ENCODE measurements at regions not wholly inside any gene's neighbourhood (a gene's known extent, or its start where the extent isn't known, plus 50 kb on each side); places are given as distances from the start of the nearest gene placed in this dataset.

DNA sequence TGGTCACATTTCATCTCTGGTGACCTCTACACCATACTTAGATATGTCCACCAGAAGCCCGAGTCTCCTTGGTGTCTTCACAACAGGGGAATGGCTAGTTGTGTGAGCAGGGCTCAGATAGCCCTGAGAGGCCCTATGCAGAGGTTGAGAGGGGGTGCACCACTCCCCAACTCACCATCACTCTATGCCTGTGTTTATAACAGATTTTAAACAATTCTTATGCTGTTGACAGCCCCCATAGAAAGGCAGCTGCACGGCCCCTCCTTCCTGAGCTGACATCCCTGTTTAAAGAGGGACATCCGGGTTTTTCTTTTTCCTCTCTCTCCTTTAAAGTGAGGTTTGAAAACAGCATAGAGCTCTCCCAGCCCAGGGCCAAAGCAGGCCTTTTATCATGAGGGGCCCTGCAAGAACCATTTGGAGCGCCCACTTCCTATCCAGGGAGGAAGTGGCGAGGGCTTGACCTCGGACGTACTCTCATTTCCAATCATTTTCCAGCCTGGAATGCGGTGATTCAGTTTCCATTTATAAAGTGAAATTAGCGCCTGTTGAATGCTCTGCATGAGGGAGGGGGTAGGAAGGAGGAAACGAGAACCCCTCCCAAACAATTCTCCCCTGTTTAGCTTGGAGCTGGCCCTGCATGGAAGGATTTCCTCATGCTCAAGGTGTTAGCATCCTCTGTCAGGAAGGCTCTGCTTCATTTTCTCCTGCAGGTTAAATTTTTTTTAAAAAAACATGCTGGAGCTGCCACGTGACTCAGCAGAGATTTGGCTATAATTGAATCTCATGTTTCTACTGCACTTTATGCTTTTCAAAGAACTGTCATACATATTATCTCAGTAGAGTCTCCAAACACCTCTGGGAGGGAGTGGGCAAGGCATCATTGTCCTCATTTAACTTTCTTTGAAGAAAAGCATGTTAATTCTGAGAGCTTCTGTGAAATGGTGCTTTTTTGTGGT is 117.5 kb downstream of the DDX1 start:
- Histone ChIP-seq H3K36me3 (no peaks in the 10 kb centered on the region), H3K27me3 (no peaks in the 10 kb centered on the region), H3K9me3 (no peaks in the 10 kb centered on the region), H3K4me1 (no peaks in the 10 kb centered on the region), H3K4me3 (no peak overlapping the region), H3K27ac (no peak overlapping the region)
- DNase-seq = no peak
- no peak for TF ChIP-seq POLR2A (IDR thresholded peaks at IDR 0.05)
- TF ChIP-seq, protein P1, sequence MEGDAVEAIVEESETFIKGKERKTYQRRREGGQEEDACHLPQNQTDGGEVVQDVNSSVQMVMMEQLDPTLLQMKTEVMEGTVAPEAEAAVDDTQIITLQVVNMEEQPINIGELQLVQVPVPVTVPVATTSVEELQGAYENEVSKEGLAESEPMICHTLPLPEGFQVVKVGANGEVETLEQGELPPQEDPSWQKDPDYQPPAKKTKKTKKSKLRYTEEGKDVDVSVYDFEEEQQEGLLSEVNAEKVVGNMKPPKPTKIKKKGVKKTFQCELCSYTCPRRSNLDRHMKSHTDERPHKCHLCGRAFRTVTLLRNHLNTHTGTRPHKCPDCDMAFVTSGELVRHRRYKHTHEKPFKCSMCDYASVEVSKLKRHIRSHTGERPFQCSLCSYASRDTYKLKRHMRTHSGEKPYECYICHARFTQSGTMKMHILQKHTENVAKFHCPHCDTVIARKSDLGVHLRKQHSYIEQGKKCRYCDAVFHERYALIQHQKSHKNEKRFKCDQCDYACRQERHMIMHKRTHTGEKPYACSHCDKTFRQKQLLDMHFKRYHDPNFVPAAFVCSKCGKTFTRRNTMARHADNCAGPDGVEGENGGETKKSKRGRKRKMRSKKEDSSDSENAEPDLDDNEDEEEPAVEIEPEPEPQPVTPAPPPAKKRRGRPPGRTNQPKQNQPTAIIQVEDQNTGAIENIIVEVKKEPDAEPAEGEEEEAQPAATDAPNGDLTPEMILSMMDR (IDR thresholded peaks at IDR 0.05) = no peak
- 61% methylated on average over 8 of the region's 11 CpGs for WGBS (ENCODE audit: insufficient coverage, low coverage, low lambda C conversion rate, missing lambda C conversion rate)
- intact Hi-C loops (cut with DNase I) = no loop called here
- peak; percentile 38 to 78 (median 60) for ATAC-seq

DNA sequence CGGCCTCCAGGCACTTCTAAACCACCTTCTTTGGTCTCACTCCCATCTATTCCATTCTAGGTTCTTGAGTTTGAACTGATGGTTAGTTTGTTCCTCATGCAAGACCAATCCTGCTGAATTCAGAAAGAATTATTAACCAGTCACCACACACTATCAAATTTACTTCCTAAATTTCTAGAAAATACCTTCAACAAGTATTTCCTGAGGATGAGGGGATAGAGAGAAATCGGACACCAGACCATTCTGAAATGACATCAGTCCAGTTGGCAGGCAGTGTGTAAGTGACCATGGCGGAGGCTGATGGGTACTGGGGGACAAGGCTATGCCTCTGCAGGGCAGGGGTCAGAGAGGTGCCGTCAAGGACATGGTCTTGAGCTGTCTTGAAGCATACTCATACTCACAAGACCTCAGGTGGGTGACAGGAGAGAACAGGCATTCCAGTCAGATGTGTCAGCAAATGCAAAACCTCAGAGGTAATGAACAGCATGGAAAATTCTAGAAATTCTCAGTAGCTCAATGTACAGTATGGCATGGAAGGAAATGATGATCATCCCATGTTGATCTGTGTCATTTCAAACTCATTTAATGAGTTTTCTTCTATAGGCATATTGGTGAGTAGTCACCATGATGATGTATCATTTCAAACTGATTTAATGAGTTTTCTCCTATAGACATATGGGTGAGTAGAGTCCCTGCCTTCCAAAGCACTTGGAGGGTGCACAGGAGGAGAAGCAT is 119.6 kb downstream of the DDX1 start:
- TF ChIP-seq, protein P1 (IDR thresholded peaks at IDR 0.05) = no peak
- TF ChIP-seq POLR2A (IDR thresholded peaks at IDR 0.05) = no peak
- Histone ChIP-seq H3K4me3 (no peak overlapping the region), H3K36me3 (no peaks in the 10 kb centered on the region), H3K27me3 (no peaks in the 10 kb centered on the region), H3K9me3 (no peaks in the 10 kb centered on the region), H3K27ac (no peak overlapping the region), H3K4me1 (no peaks in the 10 kb centered on the region)
- intact Hi-C loops (cut with DNase I) = no loop called here
- 94% methylated on average over 3 of the region's 4 CpGs for WGBS (ENCODE audit: insufficient coverage, low coverage, low lambda C conversion rate, missing lambda C conversion rate)
- DNase-seq (no peak), ATAC-seq (no peak)

DNA sequence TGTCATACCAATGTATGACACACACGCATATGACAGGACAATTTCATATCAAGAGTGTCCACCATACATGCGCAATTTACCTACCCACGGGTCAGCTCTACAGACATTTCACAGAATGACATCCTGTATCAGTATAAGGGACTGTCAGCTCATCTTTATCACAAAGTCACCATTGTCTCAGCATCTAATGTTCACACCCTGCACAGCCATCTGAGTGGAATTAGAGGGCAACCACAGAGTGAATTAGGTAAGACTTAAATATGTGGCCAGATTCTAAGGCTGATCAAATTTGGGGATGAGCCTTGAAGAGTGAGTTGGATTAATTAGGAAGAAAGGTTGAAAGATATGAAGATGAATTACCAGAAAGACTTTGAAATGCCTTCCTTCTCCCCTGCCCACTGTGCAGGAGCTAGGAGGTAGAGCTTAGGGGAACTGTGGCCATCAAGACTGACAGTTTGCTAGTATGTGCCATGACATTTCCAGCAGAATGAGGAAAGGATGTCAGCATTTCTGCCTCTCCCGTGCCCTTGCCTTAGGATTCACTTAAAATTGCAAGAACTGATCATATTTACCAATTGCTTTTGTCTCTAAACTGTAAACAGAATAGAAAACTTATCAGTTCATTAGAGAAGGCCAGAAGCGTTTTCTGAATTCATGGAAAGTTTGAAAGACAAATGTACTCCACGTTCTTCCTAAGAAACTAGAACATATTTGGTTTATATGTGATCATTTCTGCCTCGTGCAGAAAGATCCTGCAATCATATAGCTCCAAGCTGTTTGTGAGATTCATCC is 121.1 kb downstream of the DDX1 start:
- ATAC-seq (no peak), DNase-seq (no peak)
- H3K9me3 ChIP-seq = no peaks in the 10 kb centered on the region
- WGBS (ENCODE audit: insufficient coverage, low coverage, low lambda C conversion rate, missing lambda C conversion rate) = 81% methylated on average over 7 of the region's 7 CpGs
- no peaks in the 10 kb centered on the region for H3K4me1 ChIP-seq
- H3K27ac ChIP-seq = no peak overlapping the region
- intact Hi-C loops (cut with DNase I) = no loop called here
- no peaks in the 10 kb centered on the region for H3K36me3 ChIP-seq
- no peak for TF ChIP-seq POLR2A (IDR thresholded peaks at IDR 0.05)
- TF ChIP-seq, protein P1 (IDR thresholded peaks at IDR 0.05) = no peak
- H3K4me3 ChIP-seq = no peak overlapping the region
- no peaks in the 10 kb centered on the region for H3K27me3 ChIP-seq

DNA sequence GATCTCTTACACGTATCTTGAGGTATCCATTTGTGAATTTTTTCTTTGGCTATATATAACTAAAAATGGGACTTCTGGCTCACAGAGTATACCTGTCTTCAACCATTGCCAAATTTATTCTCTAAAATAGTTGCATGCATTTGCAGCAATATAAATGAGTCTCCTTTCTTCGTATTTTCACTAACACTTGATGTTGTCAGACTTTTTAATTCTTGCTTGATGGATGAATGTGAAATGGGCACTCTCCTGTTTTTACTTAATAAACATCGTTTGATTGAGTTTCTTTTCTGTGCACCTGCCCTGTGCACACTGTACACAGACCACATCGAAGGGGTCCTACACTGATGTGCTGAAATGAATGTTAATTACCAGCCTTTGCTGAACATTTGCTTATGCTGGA is 121.8 kb downstream of the DDX1 start:
- intact Hi-C loops (cut with DNase I) = no loop called here
- Histone ChIP-seq H3K27me3 (no peaks in the 10 kb centered on the region), H3K9me3 (no peaks in the 10 kb centered on the region), H3K27ac (no peak overlapping the region), H3K36me3 (no peaks in the 10 kb centered on the region), H3K4me3 (no peak overlapping the region), H3K4me1 (no peaks in the 10 kb centered on the region)
- TF ChIP-seq, protein P1 (IDR thresholded peaks at IDR 0.05) = no peak
- no peak for TF ChIP-seq POLR2A (IDR thresholded peaks at IDR 0.05)
- DNase-seq = no peak
- ATAC-seq = no peak
- WGBS (ENCODE audit: insufficient coverage, low coverage, low lambda C conversion rate, missing lambda C conversion rate) = 68% methylated on average over 4 of the region's 4 CpGs

Measured in right lobe of liver (tissue), 6 donors.